HEK293 (cell line): ENCODE measurements at regions not wholly inside any gene's neighbourhood (a gene's known extent, or its start where the extent isn't known, plus 50 kb on each side); places are given as distances from the start of the nearest gene placed in this dataset.

Experiments
- CTCF ChIA-PET: fragments of 350-600 bp; formaldehyde crosslinking; extraction: SDS; loops from one replicate; lab custom pipeline; 2021; ENCODE audit warnings: antibody characterized with exemption; lab: Yijun Ruan, JAX
- POLR2A ChIA-PET: fragments of 300-600 bp; formaldehyde crosslinking; extraction: SDS; loops from one replicate; lab custom pipeline; 2020; ENCODE audit warnings: antibody characterized with exemption, inconsistent platforms; lab: Yijun Ruan, JAX
- H3K27ac ChIP-seq: fragments of 200-500 bp; sonication (Bioruptor generic); 2 replicates; pipeline ENCODE4 v1.5.1; 2014; ENCODE audit warnings: low read depth, low read length, control low read depth, inconsistent platforms; ENCODE audit errors: extremely low read depth
- H3K36me3 ChIP-seq, 2 experiments: fragments of 200-500 bp in 1 of 2; sonication (Bioruptor generic) in 1 of 2; 1 replicate in 1 of 2; 2 replicates in 1 of 2; pipeline ENCODE4 v1.5.1; 2014 to 2017; ENCODE audit warnings: inconsistent platforms in 2 of 2, low read length in 2 of 2; ENCODE audit not compliant: control insufficient read depth in 2 of 2, insufficient read depth in 1 of 2
- H3K4me1 ChIP-seq: fragments of 200-500 bp; sonication (Bioruptor generic); 2 replicates; pipeline ENCODE4 v1.5.1; 2014; ENCODE audit warnings: mild to moderate bottlenecking, low read length, inconsistent platforms; ENCODE audit not compliant: control insufficient read depth, insufficient read depth
- H3K4me3 ChIP-seq: 2 replicates; pipeline ENCODE4 v1.5.1; 2011; ENCODE audit warnings: low read depth, mild to moderate bottlenecking, control low read depth, low read length, moderate library complexity
- H3K9me3 ChIP-seq: fragments of 200-500 bp; sonication (Bioruptor generic); 2 replicates; pipeline ENCODE4 v1.5.1; 2014; ENCODE audit warnings: low read depth, low read length, inconsistent platforms; ENCODE audit not compliant: control insufficient read depth, insufficient read depth
- BCL11B ChIP-seq: fragments of 450-650 bp; formaldehyde crosslinking; IDR thresholded peaks from 2 replicates; pipeline ENCODE4 v1.5.1; 2016; ENCODE audit warnings: low read depth, missing biosample characterization, missing genetic modification characterization
- GLI2 ChIP-seq: fragments of 450-650 bp; formaldehyde crosslinking; IDR thresholded peaks from 2 replicates; pipeline ENCODE4; 2017; ENCODE audit warnings: missing biosample characterization, missing genetic modification characterization, low read depth, borderline replicate concordance
- KLF1 ChIP-seq: fragments of 450-650 bp; formaldehyde crosslinking; IDR thresholded peaks from 2 replicates; pipeline ENCODE4 v1.5.1; 2016; ENCODE audit warnings: missing biosample characterization, missing genetic modification characterization
- MZF1 ChIP-seq: fragments of 450-650 bp; formaldehyde crosslinking; IDR thresholded peaks from 2 replicates; pipeline ENCODE4 v1.5.1; 2017; ENCODE audit warnings: missing biosample characterization, missing genetic modification characterization, borderline replicate concordance
- SETDB1 ChIP-seq: IDR thresholded peaks from one replicate; pipeline ENCODE4 v1.6.1; 2017; ENCODE audit warnings: mild to moderate bottlenecking, low read length, moderate library complexity, mixed read lengths; ENCODE audit not compliant: insufficient read length
- YY1 ChIP-seq: fragments of 450-650 bp; formaldehyde crosslinking; IDR thresholded peaks from 2 replicates; pipeline ENCODE4 v1.5.1; 2018; ENCODE audit warnings: missing biosample characterization, missing genetic modification characterization
- YY2 ChIP-seq: fragments of 450-650 bp; formaldehyde crosslinking; IDR thresholded peaks from 2 replicates; pipeline ENCODE4 v1.5.1; 2016; ENCODE audit warnings: missing biosample characterization, missing genetic modification characterization
- ZNF112 ChIP-seq: fragments of 450-650 bp; formaldehyde crosslinking; IDR thresholded peaks from 2 replicates; pipeline ENCODE4 v1.5.0; 2017; ENCODE audit warnings: missing biosample characterization, missing genetic modification characterization
- ZNF184 ChIP-seq: fragments of 450-650 bp; IDR thresholded peaks from 2 replicates; pipeline ENCODE4 v1.5.1; 2018; ENCODE audit warnings: missing biosample characterization, mild to moderate bottlenecking, missing genetic modification characterization
- ZNF248 ChIP-seq: fragments of 450-650 bp; formaldehyde crosslinking; IDR thresholded peaks from 2 replicates; pipeline ENCODE4 v1.5.1; 2017; ENCODE audit warnings: missing biosample characterization, missing genetic modification characterization
- ZNF530 ChIP-seq: fragments of 450-650 bp; formaldehyde crosslinking; IDR thresholded peaks from 2 replicates; pipeline ENCODE4 v1.5.1; 2016; ENCODE audit warnings: low read depth, missing biosample characterization, missing genetic modification characterization
- ZNF624 ChIP-seq: fragments of 450-650 bp; formaldehyde crosslinking; IDR thresholded peaks from 2 replicates; pipeline ENCODE4 v1.5.1; 2017; ENCODE audit warnings: missing biosample characterization, missing genetic modification characterization
- TF ChIP-seq, protein P1 (sequence below): fragments of 450-650 bp; formaldehyde crosslinking; IDR thresholded peaks from 2 replicates; pipeline ENCODE4 v1.5.1; 2016; ENCODE audit warnings: missing biosample characterization, missing genetic modification characterization
- TF ChIP-seq, protein P2 (sequence below): fragments of 450-650 bp; formaldehyde crosslinking; IDR thresholded peaks from 2 replicates; pipeline ENCODE4 v1.5.1; 2016; ENCODE audit warnings: missing biosample characterization, missing genetic modification characterization
- TF ChIP-seq, protein P3 (sequence below): fragments of 450-650 bp; formaldehyde crosslinking; IDR thresholded peaks from 2 replicates; pipeline ENCODE4 v1.5.1; 2016; ENCODE audit warnings: missing biosample characterization, missing genetic modification characterization
- TF ChIP-seq, protein P4 (sequence below): fragments of 450-650 bp; formaldehyde crosslinking; IDR thresholded peaks from 2 replicates; pipeline ENCODE4; 2016; ENCODE audit warnings: missing biosample characterization, missing genetic modification characterization
- TF ChIP-seq, protein P5 (sequence below): fragments of 450-650 bp; formaldehyde crosslinking; IDR thresholded peaks from 2 replicates; pipeline ENCODE4 v1.5.1; 2016; ENCODE audit warnings: missing biosample characterization, missing genetic modification characterization
- TF ChIP-seq, protein P6 (sequence below): fragments of 450-650 bp; formaldehyde crosslinking; IDR thresholded peaks from 2 replicates; pipeline ENCODE4 v1.5.1; 2016; ENCODE audit warnings: missing biosample characterization, missing genetic modification characterization

DNA sequence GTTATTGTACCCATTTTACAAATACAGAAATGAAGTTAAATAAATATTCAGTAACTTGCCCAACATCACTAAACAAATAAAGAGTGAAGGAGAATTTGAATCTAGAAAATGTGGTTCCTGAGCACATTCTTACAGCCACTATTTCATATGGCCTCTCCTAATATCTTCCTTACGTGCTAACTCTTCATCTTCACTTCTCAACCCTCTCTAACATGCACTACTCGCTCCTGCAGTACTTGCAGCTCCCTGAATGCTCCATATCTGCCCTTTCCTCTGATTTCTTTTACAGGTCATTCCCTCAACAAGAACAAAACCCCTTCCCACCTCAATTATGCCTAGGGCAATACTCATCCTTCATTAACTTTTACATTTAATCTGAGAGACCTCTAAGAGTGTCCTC is 711.5 kb downstream of the CETN3 start (continued):
- TF ChIP-seq, protein P1, sequence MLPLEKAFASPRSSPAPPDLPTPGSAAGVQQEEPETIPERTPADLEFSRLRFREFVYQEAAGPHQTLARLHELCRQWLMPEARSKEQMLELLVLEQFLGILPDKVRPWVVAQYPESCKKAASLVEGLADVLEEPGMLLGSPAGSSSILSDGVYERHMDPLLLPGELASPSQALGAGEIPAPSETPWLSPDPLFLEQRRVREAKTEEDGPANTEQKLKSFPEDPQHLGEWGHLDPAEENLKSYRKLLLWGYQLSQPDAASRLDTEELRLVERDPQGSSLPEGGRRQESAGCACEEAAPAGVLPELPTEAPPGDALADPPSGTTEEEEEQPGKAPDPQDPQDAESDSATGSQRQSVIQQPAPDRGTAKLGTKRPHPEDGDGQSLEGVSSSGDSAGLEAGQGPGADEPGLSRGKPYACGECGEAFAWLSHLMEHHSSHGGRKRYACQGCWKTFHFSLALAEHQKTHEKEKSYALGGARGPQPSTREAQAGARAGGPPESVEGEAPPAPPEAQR = no peak
- TF ChIP-seq ZNF530 (tag by site-specific recombination) (no peak), KLF1 (tag by site-specific recombination) (no peak)
- TF ChIP-seq, protein P2, sequence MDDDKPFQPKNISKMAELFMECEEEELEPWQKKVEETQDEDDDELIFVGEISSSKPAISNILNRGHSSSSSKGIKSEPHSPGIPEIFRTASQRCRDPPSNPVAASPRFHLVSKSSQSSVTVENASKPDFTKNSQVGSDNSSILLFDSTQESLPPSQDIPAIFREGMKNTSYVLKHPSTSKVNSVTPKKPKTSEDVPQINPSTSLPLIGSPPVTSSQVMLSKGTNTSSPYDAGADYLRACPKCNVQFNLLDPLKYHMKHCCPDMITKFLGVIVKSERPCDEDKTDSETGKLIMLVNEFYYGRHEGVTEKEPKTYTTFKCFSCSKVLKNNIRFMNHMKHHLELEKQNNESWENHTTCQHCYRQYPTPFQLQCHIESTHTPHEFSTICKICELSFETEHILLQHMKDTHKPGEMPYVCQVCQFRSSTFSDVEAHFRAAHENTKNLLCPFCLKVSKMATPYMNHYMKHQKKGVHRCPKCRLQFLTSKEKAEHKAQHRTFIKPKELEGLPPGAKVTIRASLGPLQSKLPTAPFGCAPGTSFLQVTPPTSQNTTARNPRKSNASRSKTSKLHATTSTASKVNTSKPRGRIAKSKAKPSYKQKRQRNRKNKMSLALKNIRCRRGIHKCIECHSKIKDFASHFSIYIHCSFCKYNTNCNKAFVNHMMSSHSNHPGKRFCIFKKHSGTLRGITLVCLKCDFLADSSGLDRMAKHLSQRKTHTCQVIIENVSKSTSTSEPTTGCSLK = no peak
- TF ChIP-seq, all 188 proteins: peak for 0

DNA sequence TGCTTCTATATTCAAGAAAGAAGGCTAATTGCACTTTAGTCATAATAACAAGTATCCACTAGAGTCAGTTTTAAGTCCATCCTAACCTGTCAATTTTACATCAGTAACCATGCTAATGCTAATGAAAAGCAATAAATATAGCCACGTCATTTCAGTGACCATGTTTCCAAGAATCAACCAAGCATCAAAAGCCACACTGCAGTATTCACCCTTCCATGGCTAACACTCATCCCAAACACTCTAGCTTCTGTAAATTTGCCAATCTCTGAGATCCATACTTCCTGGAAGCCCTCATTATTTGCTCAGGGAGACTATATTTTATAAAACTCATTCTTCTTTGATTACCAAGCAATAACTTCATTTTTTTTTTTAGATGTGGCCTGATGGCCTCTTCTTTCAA is 712.0 kb downstream of the CETN3 start:
- TF ChIP-seq, protein P3, sequence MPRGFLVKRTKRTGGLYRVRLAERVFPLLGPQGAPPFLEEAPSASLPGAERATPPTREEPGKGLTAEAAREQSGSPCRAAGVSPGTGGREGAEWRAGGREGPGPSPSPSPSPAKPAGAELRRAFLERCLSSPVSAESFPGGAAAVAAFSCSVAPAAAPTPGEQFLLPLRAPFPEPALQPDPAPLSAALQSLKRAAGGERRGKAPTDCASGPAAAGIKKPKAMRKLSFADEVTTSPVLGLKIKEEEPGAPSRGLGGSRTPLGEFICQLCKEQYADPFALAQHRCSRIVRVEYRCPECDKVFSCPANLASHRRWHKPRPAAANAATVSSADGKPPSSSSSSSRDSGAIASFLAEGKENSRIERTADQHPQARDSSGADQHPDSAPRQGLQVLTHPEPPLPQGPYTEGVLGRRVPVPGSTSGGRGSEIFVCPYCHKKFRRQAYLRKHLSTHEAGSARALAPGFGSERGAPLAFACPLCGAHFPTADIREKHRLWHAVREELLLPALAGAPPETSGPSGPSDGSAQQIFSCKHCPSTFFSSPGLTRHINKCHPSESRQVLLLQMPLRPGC (tag by site-specific recombination) = no peak
- TF ChIP-seq YY2 (tag by site-specific recombination) (no peak), MZF1 (tag by site-specific recombination) (no peak), SETDB1 (no peak), GLI2 (tag by site-specific recombination) (no peak)
- TF ChIP-seq, protein P4, sequence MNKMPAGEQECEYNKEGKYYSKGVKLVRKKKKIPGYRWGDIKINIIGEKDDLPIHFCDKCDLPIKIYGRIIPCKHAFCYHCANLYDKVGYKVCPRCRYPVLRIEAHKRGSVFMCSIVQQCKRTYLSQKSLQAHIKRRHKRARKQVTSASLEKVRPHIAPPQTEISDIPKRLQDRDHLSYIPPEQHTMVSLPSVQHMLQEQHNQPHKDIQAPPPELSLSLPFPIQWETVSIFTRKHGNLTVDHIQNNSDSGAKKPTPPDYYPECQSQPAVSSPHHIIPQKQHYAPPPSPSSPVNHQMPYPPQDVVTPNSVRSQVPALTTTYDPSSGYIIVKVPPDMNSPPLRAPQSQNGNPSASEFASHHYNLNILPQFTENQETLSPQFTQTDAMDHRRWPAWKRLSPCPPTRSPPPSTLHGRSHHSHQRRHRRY = no peak
- H3K36me3 ChIP-seq = no peaks in the 10 kb centered on the region
- H3K4me3 ChIP-seq = no peak overlapping the region
- no peaks in the 10 kb centered on the region for H3K4me1 ChIP-seq
- no peak overlapping the region for H3K27ac ChIP-seq
- POLR2A ChIA-PET = no interaction called here
- H3K9me3 ChIP-seq = no peaks in the 10 kb centered on the region
- CTCF ChIA-PET = no interaction called here

DNA sequence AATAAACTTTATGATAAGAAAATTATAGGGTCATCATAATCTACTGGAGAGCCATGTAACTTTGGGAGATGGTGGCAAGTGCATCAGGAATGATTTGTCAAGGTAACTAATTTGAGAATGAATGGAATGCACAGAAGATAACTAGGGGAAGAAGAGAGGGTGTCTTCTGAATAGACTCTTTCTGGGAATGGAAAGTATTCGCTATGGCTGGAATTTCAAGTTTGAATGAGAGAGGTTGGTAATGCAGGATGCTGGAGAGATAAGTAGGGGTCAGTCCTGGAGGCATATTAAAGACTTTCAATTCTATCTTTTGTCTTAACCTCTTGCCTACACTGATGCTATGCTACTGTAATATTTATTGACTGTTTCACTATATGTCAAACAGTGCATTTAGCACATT is 714.2 kb downstream of the CETN3 start:
- no peaks in the 10 kb centered on the region for H3K9me3 ChIP-seq
- TF ChIP-seq BCL11B = no peak
- TF ChIP-seq, protein P5, sequence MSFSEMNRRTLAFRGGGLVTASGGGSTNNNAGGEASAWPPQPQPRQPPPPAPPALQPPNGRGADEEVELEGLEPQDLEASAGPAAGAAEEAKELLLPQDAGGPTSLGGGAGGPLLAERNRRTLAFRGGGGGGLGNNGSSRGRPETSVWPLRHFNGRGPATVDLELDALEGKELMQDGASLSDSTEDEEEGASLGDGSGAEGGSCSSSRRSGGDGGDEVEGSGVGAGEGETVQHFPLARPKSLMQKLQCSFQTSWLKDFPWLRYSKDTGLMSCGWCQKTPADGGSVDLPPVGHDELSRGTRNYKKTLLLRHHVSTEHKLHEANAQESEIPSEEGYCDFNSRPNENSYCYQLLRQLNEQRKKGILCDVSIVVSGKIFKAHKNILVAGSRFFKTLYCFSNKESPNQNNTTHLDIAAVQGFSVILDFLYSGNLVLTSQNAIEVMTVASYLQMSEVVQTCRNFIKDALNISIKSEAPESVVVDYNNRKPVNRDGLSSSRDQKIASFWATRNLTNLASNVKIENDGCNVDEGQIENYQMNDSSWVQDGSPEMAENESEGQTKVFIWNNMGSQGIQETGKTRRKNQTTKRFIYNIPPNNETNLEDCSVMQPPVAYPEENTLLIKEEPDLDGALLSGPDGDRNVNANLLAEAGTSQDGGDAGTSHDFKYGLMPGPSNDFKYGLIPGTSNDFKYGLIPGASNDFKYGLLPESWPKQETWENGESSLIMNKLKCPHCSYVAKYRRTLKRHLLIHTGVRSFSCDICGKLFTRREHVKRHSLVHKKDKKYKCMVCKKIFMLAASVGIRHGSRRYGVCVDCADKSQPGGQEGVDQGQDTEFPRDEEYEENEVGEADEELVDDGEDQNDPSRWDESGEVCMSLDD (tag by site-specific recombination) = no peak
- no peak for TF ChIP-seq YY1 (tag by site-specific recombination)
- TF ChIP-seq, protein P6, sequence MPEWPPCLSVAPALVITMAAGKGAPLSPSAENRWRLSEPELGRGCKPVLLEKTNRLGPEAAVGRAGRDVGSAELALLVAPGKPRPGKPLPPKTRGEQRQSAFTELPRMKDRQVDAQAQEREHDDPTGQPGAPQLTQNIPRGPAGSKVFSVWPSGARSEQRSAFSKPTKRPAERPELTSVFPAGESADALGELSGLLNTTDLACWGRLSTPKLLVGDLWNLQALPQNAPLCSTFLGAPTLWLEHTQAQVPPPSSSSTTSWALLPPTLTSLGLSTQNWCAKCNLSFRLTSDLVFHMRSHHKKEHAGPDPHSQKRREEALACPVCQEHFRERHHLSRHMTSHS (tag by site-specific recombination) = no peak
- no peak for TF ChIP-seq GLI2 (tag by site-specific recombination)
- TF ChIP-seq ZNF184 (tag by site-specific recombination) = no peak
- TF ChIP-seq ZNF624 (tag by site-specific recombination) = no peak
- TF ChIP-seq ZNF248 (tag by site-specific recombination) = no peak
- TF ChIP-seq ZNF112 = no peak
- TF ChIP-seq, all 188 proteins: peak for 0
- Histone ChIP-seq H3K4me3 (no peak overlapping the region), H3K36me3 (no peaks in the 10 kb centered on the region), H3K27ac (no peak overlapping the region), H3K4me1 (no peaks in the 10 kb centered on the region)
- CTCF ChIA-PET = no interaction called here
- POLR2A ChIA-PET = no interaction called here
